IMR-90 (cell line): ENCODE measurements at regions not wholly inside any gene's neighbourhood (a gene's known extent, or its start where the extent isn't known, plus 50 kb on each side); places are given as distances from the start of the nearest gene placed in this dataset.

Source experiments
- ATAC-seq: fragments of 200-7000 bp; cut with Tn5 transposase; 2 replicates; pipeline ENCODE4 v1.9.1; 2020; ENCODE audit warnings: low read depth, mild to moderate bottlenecking, moderate library complexity
- BruUV-seq: library from RNA; stranded (reverse); fragments of 400-500 nt; replicated peaks from 2 replicates; lab custom pipeline; 2021; lab: Mats Ljungman, UMichigan
- CTCF ChIA-PET: fragments of 300-600 bp; formaldehyde crosslinking; extraction: SDS; loops from one replicate; lab custom pipeline; 2021; ENCODE audit warnings: antibody characterized with exemption; lab: Yijun Ruan, JAX
- POLR2A ChIA-PET: fragments of 300-600 bp; sonication (Branson Sonifier 250); formaldehyde crosslinking; loops from one replicate; lab custom pipeline; 2022; ENCODE audit warnings: antibody characterized with exemption; ENCODE audit not compliant: unreplicated experiment; lab: Charles Lee
- DNase-seq: peaks from one replicate; pipeline ENCODE4 v3.0.0; 2013
- H2AFZ ChIP-seq: replicated peaks from 2 replicates; pipeline ENCODE3; 2013; ENCODE audit warnings: low read length, mild to moderate bottlenecking; ENCODE audit not compliant: poor library complexity
- H2AK5ac ChIP-seq: 2 replicates; pipeline ENCODE4 v1.6.1; 2013; ENCODE audit warnings: low read depth, low read length, inconsistent platforms
- H2AK9ac ChIP-seq: replicated peaks from 2 replicates; pipeline ENCODE3; 2013; ENCODE audit warnings: mild to moderate bottlenecking, low read depth, low read length, moderate library complexity; ENCODE audit not compliant: poor library complexity
- H2BK120ac ChIP-seq: 2 replicates; pipeline ENCODE4 v1.6.1; 2013; ENCODE audit warnings: low read depth, low read length, inconsistent platforms
- H2BK15ac ChIP-seq: 3 replicates; pipeline ENCODE4 v1.6.1; 2013; ENCODE audit warnings: low read depth, low read length, inconsistent platforms
- H2BK20ac ChIP-seq: 2 replicates; pipeline ENCODE4 v1.6.1; 2013; ENCODE audit warnings: low read depth, mild to moderate bottlenecking, inconsistent platforms, low read length, moderate library complexity
- H2BK5ac ChIP-seq: 2 replicates; pipeline ENCODE4 v1.6.1; 2013; ENCODE audit warnings: mild to moderate bottlenecking, low read depth, low read length, inconsistent platforms; ENCODE audit not compliant: poor library complexity, severe bottlenecking
- H3K14ac ChIP-seq: replicated peaks from 2 replicates; pipeline ENCODE4 v1.6.1; 2013; ENCODE audit warnings: low read depth, low read length, inconsistent platforms
- H3K18ac ChIP-seq: 2 replicates; pipeline ENCODE4 v1.6.1; 2013; ENCODE audit warnings: low read depth, low read length, control low read depth
- H3K23ac ChIP-seq: 2 replicates; pipeline ENCODE4 v1.6.1; 2013; ENCODE audit warnings: low read depth, low read length, inconsistent platforms
- H3K27ac ChIP-seq: 2 replicates; pipeline ENCODE4 v1.5.1; 2013; ENCODE audit warnings: mild to moderate bottlenecking, control low read depth, low read length; ENCODE audit not compliant: insufficient read depth
- H3K27me3 ChIP-seq: 2 replicates; pipeline ENCODE4 v1.6.1; 2013; ENCODE audit warnings: low read length; ENCODE audit not compliant: control insufficient read depth, insufficient read depth
- H3K36me3 ChIP-seq: 2 replicates; pipeline ENCODE4 v1.6.1; 2013; ENCODE audit warnings: low read length, mixed read lengths; ENCODE audit not compliant: control insufficient read depth, insufficient read depth
- H3K4ac ChIP-seq: 2 replicates; pipeline ENCODE4 v1.6.1; 2013; ENCODE audit warnings: low read depth, low read length, inconsistent platforms
- H3K4me1 ChIP-seq: 2 replicates; pipeline ENCODE4 v1.6.1; 2013; ENCODE audit warnings: low read length, mixed read lengths; ENCODE audit not compliant: control insufficient read depth, insufficient read depth
- H3K4me2 ChIP-seq: 2 replicates; pipeline ENCODE4 v1.6.1; 2013; ENCODE audit warnings: low read depth, mild to moderate bottlenecking, control low read depth, low read length, moderate library complexity
- H3K4me3 ChIP-seq: 2 replicates; pipeline ENCODE4 v1.5.1; 2013; ENCODE audit warnings: low read depth, mild to moderate bottlenecking, control low read depth, low read length, moderate library complexity; ENCODE audit not compliant: insufficient read depth
- H3K56ac ChIP-seq: 2 replicates; pipeline ENCODE4 v1.6.1; 2013; ENCODE audit warnings: low read length, inconsistent platforms; ENCODE audit not compliant: insufficient read depth; ENCODE audit errors: extremely low read depth
- H3K79me1 ChIP-seq, 2 experiments: 2 replicates each; pipeline ENCODE4 v1.6.1; 2013; ENCODE audit warnings: low read length in 2 of 2, inconsistent platforms in 1 of 2, low read depth in 1 of 2
- H3K9ac ChIP-seq: 2 replicates; pipeline ENCODE4 v1.6.1; 2013; ENCODE audit warnings: low read depth, low read length, control low read depth
- H3K9me1 ChIP-seq: 2 replicates; pipeline ENCODE4 v1.6.1; 2013; ENCODE audit warnings: low read length, inconsistent platforms; ENCODE audit not compliant: insufficient read depth
- H3K9me3 ChIP-seq: 2 replicates; pipeline ENCODE4 v1.6.1; 2013; ENCODE audit warnings: low read length; ENCODE audit not compliant: control insufficient read depth, insufficient read depth
- H4K20me1 ChIP-seq: 2 replicates; pipeline ENCODE4 v1.6.1; 2013; ENCODE audit warnings: low read length, inconsistent platforms; ENCODE audit not compliant: insufficient read depth
- H4K5ac ChIP-seq: 2 replicates; pipeline ENCODE4 v1.6.1; 2013; ENCODE audit warnings: mild to moderate bottlenecking, low read depth, low read length, control low read depth
- H4K8ac ChIP-seq, 2 experiments: 2 replicates each; pipeline ENCODE4 v1.6.1; 2013; ENCODE audit warnings: low read depth in 2 of 2, low read length in 2 of 2, control low read depth in 1 of 2, inconsistent platforms in 1 of 2
- H4K91ac ChIP-seq: 2 replicates; pipeline ENCODE4 v1.6.1; 2013; ENCODE audit warnings: low read depth, low read length, inconsistent platforms; ENCODE audit not compliant: insufficient read depth
- BHLHE40 ChIP-seq: fragments of 150-350 bp; IDR thresholded peaks from 2 replicates; pipeline ENCODE4 v1.6.1; 2016; ENCODE audit warnings: mild to moderate bottlenecking, low read depth, low read length
- FOS ChIP-seq: fragments of 150-350 bp; IDR thresholded peaks from 2 replicates; pipeline ENCODE4 v1.6.1; 2016; ENCODE audit warnings: low read depth, low read length
- MAZ ChIP-seq: IDR thresholded peaks from 2 replicates; pipeline ENCODE4 v1.6.1; 2012; ENCODE audit warnings: low read depth, mild to moderate bottlenecking, low read length, improper control_type of control experiment, moderate library complexity, borderline replicate concordance
- MXI1 ChIP-seq: IDR thresholded peaks from 2 replicates; pipeline ENCODE4 v1.6.1; 2012; ENCODE audit warnings: low read depth, mild to moderate bottlenecking, low read length, moderate library complexity, borderline replicate concordance
- NFE2L2 ChIP-seq: fragments of 150-350 bp; IDR thresholded peaks from 2 replicates; pipeline ENCODE4 v1.6.1; 2016; ENCODE audit warnings: low read depth, mild to moderate bottlenecking, low read length
- POLR2A ChIP-seq: IDR thresholded peaks from 2 replicates; pipeline ENCODE4 v1.6.1; 2012; ENCODE audit warnings: mild to moderate bottlenecking, low read depth, low read length
- RCOR1 ChIP-seq: IDR thresholded peaks from 2 replicates; pipeline ENCODE4 v1.6.1; 2012; ENCODE audit warnings: mild to moderate bottlenecking, low read length, improper control_type of control experiment; ENCODE audit not compliant: insufficient replicate concordance
- RFX5 ChIP-seq: IDR thresholded peaks from 2 replicates; pipeline ENCODE4 v1.8.0; 2012; ENCODE audit warnings: low read depth, mild to moderate bottlenecking, low read length, moderate library complexity
- SMC3 ChIP-seq: fragments of 150-350 bp; IDR thresholded peaks from 2 replicates; pipeline ENCODE4 v1.6.1; 2016; ENCODE audit warnings: low read depth, mild to moderate bottlenecking, antibody characterized with exemption, low read length, moderate library complexity
- USF2 ChIP-seq: fragments of 150-350 bp; IDR thresholded peaks from 2 replicates; pipeline ENCODE4 v1.6.1; 2017; ENCODE audit warnings: mild to moderate bottlenecking, antibody characterized with exemption, low read length, low read depth
- WGBS, 2 experiments: methylation state at CpG; one replicate each; pipeline versions ENCODE4 v1.1.5 to v1.1.7; 2013; ENCODE audit warnings: missing lambda C conversion rate in 2 of 2; ENCODE audit not compliant: insufficient read length in 1 of 2; ENCODE audit errors: extremely low coverage in 2 of 2; 5-methylcytosine and 5-hydroxymethylcytosine counted together
- dilution Hi-C: fragments of 300-500 bp; cut with HindIII; formaldehyde crosslinking; loops from one replicate; pipeline ENCODE4 v1.14.3; 2018; ENCODE audit warnings: low sequenced_read_pairs; ENCODE audit not compliant: unreplicated experiment
- in situ Hi-C: fragments of 300-500 bp; cut with MboI; formaldehyde crosslinking; loops from 3 replicates; pipeline ENCODE4 v1.14.3; 2019; ENCODE audit warnings: low sequenced_read_pairs, inconsistent platforms, mixed read lengths
- intact Hi-C: fragments of 100-400 bp; cut with micrococcal nuclease; formaldehyde crosslinking; loops from 2 replicates; pipeline ENCODE4 v1.10.0; 2022
- TF ChIP-seq, protein P1 (sequence below): fragments of 150-350 bp; IDR thresholded peaks from 2 replicates; pipeline ENCODE4 v1.6.1; 2016; ENCODE audit warnings: low read depth, mild to moderate bottlenecking, low read length, moderate library complexity, borderline replicate concordance
- TF ChIP-seq, protein P2 (sequence below): conservative IDR thresholded peaks from 2 replicates; pipeline ENCODE4 v1.5.1; 2012; ENCODE audit warnings: mild to moderate bottlenecking, low read depth, low read length, improper control_type of control experiment

DNA sequence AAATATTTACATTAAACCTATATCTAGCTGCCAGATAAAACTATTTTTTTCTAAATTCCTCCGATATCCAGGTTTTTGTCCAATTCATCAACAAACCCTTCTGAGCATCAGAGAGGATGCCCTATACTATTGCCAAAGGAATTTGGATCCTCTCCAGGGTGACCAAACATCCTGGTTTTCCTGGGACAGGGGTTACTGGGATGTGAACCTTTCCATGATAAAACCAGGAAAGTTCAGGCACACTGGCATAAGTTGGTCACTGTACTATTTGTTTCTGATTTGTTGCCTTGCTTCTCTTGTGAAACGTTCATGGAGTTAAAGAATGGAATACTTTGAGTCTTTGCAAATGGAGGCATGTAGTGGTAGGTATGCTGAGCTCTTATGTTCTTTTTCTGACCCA lies 63.5 kb downstream of the TLNRD1 start:
- dilution Hi-C loops (no loop called here), intact Hi-C loops (no loop called here), in situ Hi-C loops (no loop called here)
- ChIA-PET POLR2A (no interaction called here), CTCF (no interaction called here)
- H2AK9ac ChIP-seq = no peak overlapping the region
- H2BK15ac ChIP-seq = no peak overlapping the region
- H3K9me1 ChIP-seq = no peaks in the 10 kb centered on the region
- H4K91ac ChIP-seq = no peak overlapping the region
- no peak overlapping the region for H3K18ac ChIP-seq
- H3K4me1 ChIP-seq = no peaks in the 10 kb centered on the region
- ATAC-seq = no peak
- no peak overlapping the region for H2BK20ac ChIP-seq
- H3K9ac ChIP-seq = no peak overlapping the region
- no peak overlapping the region for H3K23ac ChIP-seq
- no TSS peak for BruUV-seq
- no CpG with 5 or more reads among the region's 2 CpGs for WGBS, 2 experiments
- H3K9me3 ChIP-seq = peaks cover 2% of the 10 kb centered on the region; the same call in 1 of the 2 replicates
- H3K4ac ChIP-seq = no peak overlapping the region
- H4K5ac ChIP-seq = no peak overlapping the region
- H3K79me1 ChIP-seq = no peaks in the 10 kb centered on the region
- TF ChIP-seq USF2 (no peak), RCOR1 (no peak), POLR2A (no peak), FOS (no peak), MXI1 (no peak), BHLHE40 (no peak), RFX5 (no peak), NFE2L2 (no peak), MAZ (no peak), SMC3 (no peak)
- TF ChIP-seq, protein P1, sequence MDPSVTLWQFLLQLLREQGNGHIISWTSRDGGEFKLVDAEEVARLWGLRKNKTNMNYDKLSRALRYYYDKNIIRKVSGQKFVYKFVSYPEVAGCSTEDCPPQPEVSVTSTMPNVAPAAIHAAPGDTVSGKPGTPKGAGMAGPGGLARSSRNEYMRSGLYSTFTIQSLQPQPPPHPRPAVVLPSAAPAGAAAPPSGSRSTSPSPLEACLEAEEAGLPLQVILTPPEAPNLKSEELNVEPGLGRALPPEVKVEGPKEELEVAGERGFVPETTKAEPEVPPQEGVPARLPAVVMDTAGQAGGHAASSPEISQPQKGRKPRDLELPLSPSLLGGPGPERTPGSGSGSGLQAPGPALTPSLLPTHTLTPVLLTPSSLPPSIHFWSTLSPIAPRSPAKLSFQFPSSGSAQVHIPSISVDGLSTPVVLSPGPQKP = no peak
- TF ChIP-seq, protein P2, sequence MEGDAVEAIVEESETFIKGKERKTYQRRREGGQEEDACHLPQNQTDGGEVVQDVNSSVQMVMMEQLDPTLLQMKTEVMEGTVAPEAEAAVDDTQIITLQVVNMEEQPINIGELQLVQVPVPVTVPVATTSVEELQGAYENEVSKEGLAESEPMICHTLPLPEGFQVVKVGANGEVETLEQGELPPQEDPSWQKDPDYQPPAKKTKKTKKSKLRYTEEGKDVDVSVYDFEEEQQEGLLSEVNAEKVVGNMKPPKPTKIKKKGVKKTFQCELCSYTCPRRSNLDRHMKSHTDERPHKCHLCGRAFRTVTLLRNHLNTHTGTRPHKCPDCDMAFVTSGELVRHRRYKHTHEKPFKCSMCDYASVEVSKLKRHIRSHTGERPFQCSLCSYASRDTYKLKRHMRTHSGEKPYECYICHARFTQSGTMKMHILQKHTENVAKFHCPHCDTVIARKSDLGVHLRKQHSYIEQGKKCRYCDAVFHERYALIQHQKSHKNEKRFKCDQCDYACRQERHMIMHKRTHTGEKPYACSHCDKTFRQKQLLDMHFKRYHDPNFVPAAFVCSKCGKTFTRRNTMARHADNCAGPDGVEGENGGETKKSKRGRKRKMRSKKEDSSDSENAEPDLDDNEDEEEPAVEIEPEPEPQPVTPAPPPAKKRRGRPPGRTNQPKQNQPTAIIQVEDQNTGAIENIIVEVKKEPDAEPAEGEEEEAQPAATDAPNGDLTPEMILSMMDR = no peak
- H2AFZ ChIP-seq = no peak overlapping the region
- H2BK120ac ChIP-seq = no peak overlapping the region
- no peaks in the 10 kb centered on the region for H3K36me3 ChIP-seq
- H2BK5ac ChIP-seq = no peak overlapping the region
- peaks cover 6% of the 10 kb centered on the region for H3K27me3 ChIP-seq
- no peak for DNase-seq
- no peak overlapping the region for H4K8ac ChIP-seq
- no peak overlapping the region for H3K4me3 ChIP-seq
- no peak overlapping the region for H3K56ac ChIP-seq
- no peak overlapping the region for H2AK5ac ChIP-seq
- H4K20me1 ChIP-seq = no peaks in the 10 kb centered on the region
- no peak overlapping the region for H3K27ac ChIP-seq
- H3K4me2 ChIP-seq = no peak overlapping the region
- H3K14ac ChIP-seq = no peak overlapping the region
